HL-60 (cell line): ENCODE measurements at regions not wholly inside any gene's neighbourhood (a gene's known extent, or its start where the extent isn't known, plus 50 kb on each side); places are given as distances from the start of the nearest gene placed in this dataset.

ENCODE experiments used
- DNase-seq, 2 experiments: peaks; one replicate each; pipeline ENCODE4 v3.0.0-alpha.2; 2010 to 2020; ENCODE audit warnings: low read depth in 1 of 2, low spot score in 1 of 2
- H3K27ac ChIP-seq: fragments of 250-450 bp; sonication (Bioruptor Pico); replicated peaks from 2 replicates; pipeline ENCODE4 v1.5.1; 2020; ENCODE audit warnings: mild to moderate bottlenecking, moderate library complexity
- H3K27me3 ChIP-seq: fragments of 250-450 bp; sonication (Bioruptor Pico); 2 replicates; pipeline ENCODE4 v1.5.1; 2021; ENCODE audit warnings: mild to moderate bottlenecking, moderate library complexity; ENCODE audit not compliant: insufficient read depth, poor library complexity, severe bottlenecking
- H3K4me3 ChIP-seq: replicated peaks from 2 replicates; pipeline ENCODE4 v1.5.1; 2011; ENCODE audit warnings: mild to moderate bottlenecking, control low read depth, low read length; ENCODE audit not compliant: insufficient read depth
- CTCF ChIP-seq: IDR thresholded peaks from one replicate; pipeline ENCODE4 v1.5.1; 2011; ENCODE audit warnings: low read length, control low read depth, inconsistent platforms; ENCODE audit not compliant: insufficient read depth
- GABPA ChIP-seq: IDR thresholded peaks from 2 replicates; pipeline ENCODE4 v1.6.1; 2012; ENCODE audit warnings: low read depth
- POLR2AphosphoS5 ChIP-seq: IDR thresholded peaks from 2 replicates; pipeline ENCODE4 v1.6.1; 2012; ENCODE audit warnings: low read depth
- REST ChIP-seq: IDR thresholded peaks from 2 replicates; pipeline ENCODE4 v1.6.1; 2012; ENCODE audit warnings: low read depth; ENCODE audit not compliant: insufficient replicate concordance
- SPI1 ChIP-seq: IDR thresholded peaks from 2 replicates; pipeline ENCODE4 v1.6.1; 2012; ENCODE audit warnings: low read depth, mild to moderate bottlenecking, borderline replicate concordance

GRCh38 chr5:166046956-166047355, 2244.5 kb upstream of the WWC1 start:
- Histone ChIP-seq H3K27ac (no peak overlapping the region), H3K27me3 (no peaks in the 10 kb centered on the region), H3K4me3 (no peak overlapping the region)
- TF ChIP-seq REST (no peak), CTCF (no peak), GABPA (no peak), POLR2AphosphoS5 (no peak), SPI1 (no peak)
- no peak for DNase-seq

- H3K27me3 ChIP-seq, result no peaks in the 10 kb centered on the region
- no peak overlapping the region for H3K27ac ChIP-seq
- DNase-seq, result no peak
- TF ChIP-seq CTCF, result no peak
- TF ChIP-seq REST, result no peak
- no peak for TF ChIP-seq SPI1
- no peak for TF ChIP-seq GABPA
- TF ChIP-seq POLR2AphosphoS5, result no peak
- H3K4me3 ChIP-seq, result no peak overlapping the region
These were observed 2240.9 kb upstream of the WWC1 start for GRCh38 chr5:166050531-166050930.

GRCh38 chr5:166058660-166059059, 2232.8 kb upstream of the WWC1 start:
- no peak for DNase-seq
- no peak overlapping the region for H3K27ac ChIP-seq
- no peak overlapping the region for H3K4me3 ChIP-seq
- no peaks in the 10 kb centered on the region for H3K27me3 ChIP-seq
- TF ChIP-seq POLR2AphosphoS5 (no peak), CTCF (no peak)

GRCh38 chr5:166062094-166062493, 2229.4 kb upstream of the WWC1 start:
- DNase-seq, result no peak

More at GRCh38 chr5:166062094-166062493, 2229.4 kb upstream of the WWC1 start:
- H3K4me3 ChIP-seq, result no peak overlapping the region
- H3K27ac ChIP-seq, result no peak overlapping the region
- TF ChIP-seq CTCF (no peak), GABPA (no peak), SPI1 (no peak), REST (no peak), POLR2AphosphoS5 (no peak)
- H3K27me3 ChIP-seq, result no peaks in the 10 kb centered on the region
